ENCODE measurements at regions not wholly inside any gene's neighbourhood (a gene's known extent, or its start where the extent isn't known, plus 50 kb on each side); places are given as distances from the start of the nearest gene placed in this dataset.
A peak's percentile ranks its signal among the peaks of the same experiment; 100 is the strongest.
"Not testable (repeated sequence)": the region's sequence is repeated elsewhere in the genome, so short reads cannot be mapped to it uniquely, and the experiment has no call there.

DNA sequence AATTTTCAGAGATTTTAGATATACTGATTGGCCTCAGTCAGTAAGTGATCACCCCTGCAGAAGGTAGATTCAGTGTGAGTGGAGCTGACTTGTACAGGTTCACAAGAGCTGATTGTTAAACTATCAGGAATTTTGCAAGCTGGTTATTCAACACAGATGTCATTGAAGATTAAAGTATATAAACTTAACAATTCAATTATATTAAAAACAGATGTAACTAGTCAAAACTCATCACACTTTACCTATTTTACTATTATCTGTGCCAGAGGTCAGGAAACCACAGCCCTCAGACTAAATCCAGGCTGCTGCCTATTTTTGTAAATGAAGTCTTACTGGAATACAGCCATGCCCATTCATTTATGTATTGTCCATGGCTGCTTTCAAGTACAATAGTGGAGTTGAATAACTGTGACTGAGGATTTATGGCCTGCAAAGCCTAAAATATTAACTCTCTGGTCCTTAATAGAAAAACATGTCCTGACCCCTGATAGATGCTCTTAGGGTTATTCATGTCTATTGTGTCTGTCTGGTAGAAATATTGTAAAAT is 429.3 kb upstream of the PDZRN3 start:
- DNase-seq (ENCODE audit: low spot score), result no peak

DNA sequence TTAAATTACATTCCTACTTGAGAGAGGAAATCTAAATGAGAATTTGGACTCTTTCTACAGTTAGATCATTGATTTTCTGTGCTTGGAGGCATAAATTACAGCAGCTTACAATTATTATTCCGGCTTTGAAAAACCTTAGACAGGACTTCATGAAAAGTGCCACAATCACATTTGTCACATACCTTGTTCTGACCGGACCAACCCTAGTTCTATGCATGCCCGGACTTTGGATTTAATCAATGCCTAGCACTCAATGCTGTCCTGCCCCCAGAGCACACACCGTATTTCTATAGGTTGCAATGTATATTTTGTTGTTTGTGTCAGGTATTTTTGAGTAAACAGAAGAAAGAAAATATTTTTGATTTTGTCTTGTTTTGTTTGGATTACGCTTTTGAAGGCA is 424.7 kb upstream of the PDZRN3 start:
- no peak for DNase-seq (ENCODE audit: low spot score)

DNA sequence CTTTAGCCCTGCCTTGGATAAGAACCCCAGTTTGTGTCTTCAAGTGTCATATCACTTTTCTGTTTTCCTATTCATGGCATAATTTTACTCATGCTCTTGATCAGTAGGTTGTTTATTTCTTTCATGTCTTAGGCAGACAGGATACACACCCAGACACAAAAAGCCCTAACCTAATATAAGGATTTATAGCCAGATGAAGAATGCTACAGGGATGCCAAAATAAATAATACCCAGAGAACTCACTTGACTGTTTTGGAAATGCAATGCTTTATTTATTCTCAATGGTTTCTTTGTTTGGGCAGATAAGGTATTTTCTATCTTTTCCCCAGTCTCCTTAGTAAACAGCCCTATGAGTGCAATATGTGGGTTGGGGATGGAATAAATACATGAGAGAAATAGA is 424.0 kb upstream of the PDZRN3 start:
- no peak for DNase-seq (ENCODE audit: low spot score)

DNA sequence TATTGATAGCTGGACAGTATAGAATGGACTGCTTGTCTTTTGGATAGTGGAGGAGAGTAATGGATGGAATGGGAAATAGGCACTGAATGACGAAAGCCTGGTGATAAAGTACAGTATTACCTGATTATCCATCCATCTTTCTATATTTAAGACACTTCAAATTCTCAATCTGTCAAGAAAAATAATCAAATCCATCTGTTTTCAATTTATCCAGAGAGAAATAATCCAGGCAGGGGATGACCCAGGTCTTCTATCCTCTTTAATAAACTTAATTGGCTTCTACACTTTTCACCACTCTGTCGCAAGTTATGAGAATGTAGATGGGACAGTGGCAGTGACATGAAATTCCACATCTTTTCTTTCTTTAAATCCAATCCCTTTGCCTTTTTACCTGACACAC is 420.3 kb upstream of the PDZRN3 start:
- no peak for DNase-seq (ENCODE audit: low spot score)

- DNase-seq (ENCODE audit: low spot score), result no peak
Observed at GRCh38 chr3:74041068-74041675, 416.4 kb upstream of the PDZRN3 start.

GRCh38 chr3:74039105-74039504 is 414.4 kb upstream of the PDZRN3 start:
- DNase-seq (ENCODE audit: low spot score), result no peak

- DNase-seq (ENCODE audit: low spot score), result no peak
Observed at GRCh38 chr3:74036568-74036967, 411.8 kb upstream of the PDZRN3 start.

GRCh38 chr3:74036102-74036501 is 411.4 kb upstream of the PDZRN3 start:
- DNase-seq (ENCODE audit: low spot score), result no peak

- no peak for DNase-seq (ENCODE audit: low spot score)
Observed at GRCh38 chr3:74033806-74034205, 409.1 kb upstream of the PDZRN3 start.

- DNase-seq (ENCODE audit: low spot score), result no peak
Observed at GRCh38 chr3:74033381-74033780, 408.6 kb upstream of the PDZRN3 start.

DNA sequence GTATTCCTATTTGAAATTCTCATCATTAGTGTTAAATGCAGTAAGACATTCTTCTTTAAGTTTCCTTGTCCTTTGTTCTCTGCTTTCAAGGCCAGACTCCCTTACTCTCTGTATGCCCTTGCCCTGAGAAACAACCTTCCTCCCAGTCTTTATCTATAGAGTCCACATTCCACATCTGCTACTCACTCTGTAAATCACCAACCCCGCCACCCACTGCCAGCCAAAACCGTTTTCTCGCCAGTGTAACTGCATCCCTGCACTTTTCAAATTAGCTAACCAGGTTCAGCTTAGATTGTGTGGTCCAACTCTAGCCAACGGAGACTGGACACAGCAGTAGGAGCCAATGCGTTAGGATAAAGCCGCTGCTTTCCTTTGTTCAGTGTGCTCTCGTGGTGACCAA is 402.4 kb upstream of the PDZRN3 start:
- no peak for DNase-seq (ENCODE audit: low spot score)

DNA sequence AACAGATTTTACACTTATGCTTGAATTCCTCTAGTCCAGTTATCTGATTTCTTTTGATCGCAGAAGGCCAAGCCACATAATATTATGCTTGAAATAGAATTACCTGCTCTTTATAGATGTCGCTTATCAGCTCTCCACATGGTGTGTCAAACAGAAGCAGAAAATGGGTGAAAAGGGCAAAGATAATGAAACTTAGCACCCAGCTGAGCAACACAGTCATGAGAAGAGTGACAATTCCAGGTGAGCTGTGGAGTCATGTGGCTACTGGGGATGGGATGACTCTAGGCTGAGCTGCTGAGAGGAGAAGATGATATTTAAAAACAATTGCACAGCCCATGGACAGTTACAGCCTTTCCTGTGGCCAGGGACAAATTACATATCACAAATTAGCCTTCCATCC is 398.7 kb upstream of the PDZRN3 start:
- DNase-seq (ENCODE audit: low spot score), result no peak

DNA sequence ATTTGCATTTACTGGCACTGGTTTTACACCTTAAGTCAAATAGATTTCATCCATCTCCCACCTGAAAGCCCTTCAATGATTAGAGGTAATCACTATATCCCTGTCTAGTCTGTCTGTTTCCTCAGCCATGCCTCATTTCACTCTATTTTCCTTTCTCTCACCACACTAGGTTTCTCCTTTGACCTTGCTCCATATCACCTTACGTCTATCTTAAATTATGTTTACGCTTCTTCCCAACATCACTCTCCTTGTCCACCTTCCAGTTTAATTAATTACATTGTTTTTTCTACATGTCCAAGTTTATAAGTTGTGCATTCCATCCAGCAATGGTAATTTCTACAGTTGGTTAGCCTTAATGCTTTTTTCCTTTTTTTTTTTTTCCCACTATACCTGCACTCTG is 396.7 kb upstream of the PDZRN3 start:
- DNase-seq (ENCODE audit: low spot score), result no peak

DNA sequence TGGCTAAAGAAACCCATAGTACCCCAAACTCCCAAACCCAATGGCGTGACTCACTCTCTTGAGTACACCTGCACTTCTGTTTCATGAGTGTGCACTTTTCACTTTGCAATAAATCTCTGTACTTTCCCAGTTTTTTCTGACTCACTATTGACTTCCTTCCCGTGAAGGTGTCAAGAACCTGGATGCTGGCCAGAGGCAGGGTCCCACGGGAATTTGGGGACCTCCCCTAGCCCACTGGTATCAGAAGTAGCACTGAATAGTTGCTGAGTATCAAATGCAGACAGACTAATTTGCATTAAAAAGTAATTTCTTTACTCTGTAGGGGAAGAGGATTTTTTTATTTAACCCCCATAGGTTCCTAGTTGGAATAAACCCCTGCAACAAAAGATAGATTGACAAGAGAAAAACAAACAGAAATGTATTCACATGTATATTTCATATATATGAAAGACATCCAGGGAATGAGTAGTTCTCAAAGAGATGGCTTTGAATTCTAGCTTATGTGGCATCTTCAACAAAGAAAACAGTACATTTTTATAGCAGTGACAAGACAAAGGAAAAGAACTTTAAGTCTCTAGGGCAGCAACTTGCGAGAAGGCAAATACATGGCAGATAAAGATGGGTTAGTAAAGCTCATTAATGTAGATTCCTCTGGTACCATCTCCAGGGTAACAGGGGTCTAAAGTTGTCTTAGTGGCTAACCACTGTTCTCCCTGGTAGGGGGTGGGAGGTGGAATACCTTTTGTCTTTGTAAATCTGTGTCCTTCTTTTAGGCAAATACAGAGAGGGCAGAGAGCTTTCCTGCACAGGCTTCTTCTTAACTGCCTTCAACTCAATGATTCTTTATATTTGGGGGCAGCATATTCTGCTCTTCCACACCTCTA is 385.5 kb upstream of the PDZRN3 start:
- no peak for DNase-seq (ENCODE audit: low spot score)

- DNase-seq (ENCODE audit: low spot score), result no peak
Observed at GRCh38 chr3:74004386-74004785, 379.6 kb upstream of the PDZRN3 start.

GRCh38 chr3:74003734-74004133 is 379.0 kb upstream of the PDZRN3 start:
- no peak for DNase-seq (ENCODE audit: low spot score)

GRCh38 chr3:74001436-74001835 is 376.7 kb upstream of the PDZRN3 start:
- DNase-seq (ENCODE audit: low spot score), result no peak

- DNase-seq (ENCODE audit: low spot score), result no peak
Observed at GRCh38 chr3:74000725-74001124, 376.0 kb upstream of the PDZRN3 start.

GRCh38 chr3:73999501-73999900 is 374.8 kb upstream of the PDZRN3 start:
- peak; percentile 49 for DNase-seq (ENCODE audit: low spot score)

GRCh38 chr3:73990691-73991090 is 365.9 kb upstream of the PDZRN3 start:
- DNase-seq (ENCODE audit: low spot score), result not testable (repeated sequence)

GRCh38 chr3:73966733-73967132 is 342.0 kb upstream of the PDZRN3 start:
- no peak for DNase-seq (ENCODE audit: low spot score)

DNA sequence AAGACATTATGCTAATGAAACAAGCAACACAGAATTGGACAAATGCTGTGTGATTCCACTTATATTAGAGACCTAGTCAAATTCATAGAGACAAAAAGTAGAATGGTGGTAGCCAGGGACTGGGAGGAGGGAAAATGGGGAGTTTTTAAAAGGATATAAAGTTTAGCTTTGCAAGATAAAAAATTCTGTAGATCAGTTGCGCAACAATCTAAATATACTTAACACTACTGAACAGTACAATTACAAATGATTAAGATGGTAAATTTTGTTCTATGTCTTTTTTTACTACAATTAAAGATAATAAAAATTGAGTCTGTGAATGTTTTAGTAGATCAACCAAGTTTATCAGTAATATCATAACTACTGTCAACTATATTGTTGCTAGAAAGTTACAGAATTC is 340.1 kb upstream of the PDZRN3 start:
- DNase-seq (ENCODE audit: low spot score), result no peak

GRCh38 chr3:73955494-73956070 is 330.8 kb upstream of the PDZRN3 start:
- DNase-seq (ENCODE audit: low spot score), result no peak

All from Ammon's horn (tissue), 1 donor.